RWPE2 (cell line): ENCODE measurements at regions not wholly inside any gene's neighbourhood (a gene's known extent, or its start where the extent isn't known, plus 50 kb on each side); places are given as distances from the start of the nearest gene placed in this dataset.
"Not testable (repeated sequence)": the region's sequence is repeated elsewhere in the genome, so short reads cannot be mapped to it uniquely, and the experiment has no call there.

Experiments
- ATAC-seq: fragments of 200-7000 bp; cut with Tn5 transposase; 3 replicates; pipeline ENCODE4 v1.9.1; 2021; ENCODE audit warnings: low read depth
- DNase-seq: peaks from one replicate; pipeline ENCODE4 v3.0.0-alpha.2; 2020; ENCODE audit warnings: low spot score
- H3K27ac ChIP-seq: fragments of 450-650 bp; 2 replicates; pipeline ENCODE4 v1.5.1; 2017; ENCODE audit warnings: mild to moderate bottlenecking; ENCODE audit not compliant: poor library complexity, severe bottlenecking
- H3K27me3 ChIP-seq: fragments of 250-450 bp; sonication (Bioruptor Pico); 2 replicates; pipeline ENCODE4 v1.5.1; 2021; ENCODE audit warnings: mild to moderate bottlenecking, moderate library complexity; ENCODE audit not compliant: insufficient read depth, poor library complexity, severe bottlenecking
- H3K36me3 ChIP-seq: fragments of 250-450 bp; sonication (Bioruptor Pico); 2 replicates; pipeline ENCODE4 v1.5.1; 2020; ENCODE audit warnings: low read depth, mild to moderate bottlenecking, moderate library complexity
- H3K4me1 ChIP-seq: fragments of 250-450 bp; sonication (Bioruptor Pico); 2 replicates; pipeline ENCODE4 v1.5.1; 2021; ENCODE audit warnings: mild to moderate bottlenecking, moderate library complexity; ENCODE audit not compliant: insufficient read depth, poor library complexity, severe bottlenecking
- H3K4me3 ChIP-seq: fragments of 250-450 bp; sonication (Bioruptor Pico); 2 replicates; pipeline ENCODE4 v1.5.1; 2021; ENCODE audit warnings: mild to moderate bottlenecking, moderate library complexity; ENCODE audit not compliant: severe bottlenecking
- H3K9me3 ChIP-seq: fragments of 250-450 bp; sonication (Bioruptor Pico); 2 replicates; pipeline ENCODE4 v1.5.1; 2021; ENCODE audit warnings: mild to moderate bottlenecking, moderate library complexity; ENCODE audit not compliant: severe bottlenecking
- CTCF ChIP-seq: fragments of 450-650 bp; IDR thresholded peaks from one replicate; pipeline ENCODE4 v1.5.1; 2017; ENCODE audit warnings: mild to moderate bottlenecking, moderate library complexity; ENCODE audit not compliant: poor library complexity, severe bottlenecking

- TF ChIP-seq CTCF: no peak
- ATAC-seq: peak; percentile 76; the same call in 2 of the 3 replicates
- H3K36me3 ChIP-seq: no peaks in the 10 kb centered on the region
These were observed 419.9 kb upstream of the PRR20A start for GRCh38 chr13:56720841-56721240.

GRCh38 chr13:56735537-56735942, 405.2 kb upstream of the PRR20A start:
- ATAC-seq (no peak), DNase-seq (no peak)
- Histone ChIP-seq H3K9me3 (no peaks in the 10 kb centered on the region), H3K27ac (no peak overlapping the region), H3K4me3 (no peak overlapping the region), H3K27me3 (no peaks in the 10 kb centered on the region), H3K36me3 (no peaks in the 10 kb centered on the region), H3K4me1 (no peaks in the 10 kb centered on the region)
- TF ChIP-seq CTCF: no peak

More at GRCh38 chr13:56720841-56721240, 419.9 kb upstream of the PRR20A start:
- peaks cover 9% of the 10 kb centered on the region for H3K4me1 ChIP-seq
- no peak overlapping the region for H3K4me3 ChIP-seq
- H3K27ac ChIP-seq: no peak overlapping the region
- DNase-seq: no peak
- H3K9me3 ChIP-seq: no peaks in the 10 kb centered on the region
- H3K27me3 ChIP-seq: no peaks in the 10 kb centered on the region

- Histone ChIP-seq H3K4me3 (no peak overlapping the region), H3K27me3 (no peaks in the 10 kb centered on the region), H3K27ac (no peak overlapping the region), H3K9me3 (no peaks in the 10 kb centered on the region), H3K4me1 (no peaks in the 10 kb centered on the region), H3K36me3 (no peaks in the 10 kb centered on the region)
- TF ChIP-seq CTCF: no peak
- DNase-seq (no peak), ATAC-seq (peak; percentile 42; the same call in 1 of the 3 replicates)
These were observed 403.8 kb upstream of the PRR20A start for GRCh38 chr13:56736966-56737365.

- DNase-seq (no peak), ATAC-seq (no peak)
- no peaks in the 10 kb centered on the region for H3K9me3 ChIP-seq
- no peaks in the 10 kb centered on the region for H3K4me1 ChIP-seq
- H3K27me3 ChIP-seq: no peaks in the 10 kb centered on the region
- H3K36me3 ChIP-seq: no peaks in the 10 kb centered on the region
- H3K27ac ChIP-seq: no peak overlapping the region
- TF ChIP-seq CTCF: no peak
- no peak overlapping the region for H3K4me3 ChIP-seq
These were observed 388.1 kb upstream of the PRR20A start for GRCh38 chr13:56752636-56753035.

- H3K27me3 ChIP-seq: no peaks in the 10 kb centered on the region
- ATAC-seq: no peak
- H3K27ac ChIP-seq: no peak overlapping the region
- TF ChIP-seq CTCF: no peak
- no peaks in the 10 kb centered on the region for H3K9me3 ChIP-seq
- H3K4me1 ChIP-seq: no peaks in the 10 kb centered on the region
- H3K4me3 ChIP-seq: no peak overlapping the region
- DNase-seq: no peak
- no peaks in the 10 kb centered on the region for H3K36me3 ChIP-seq
These were observed 385.4 kb upstream of the PRR20A start for GRCh38 chr13:56755181-56755935.

- not testable (repeated sequence) for H3K27ac ChIP-seq, H3K27me3 ChIP-seq, DNase-seq, H3K36me3 ChIP-seq, H3K9me3 ChIP-seq, H3K4me1 ChIP-seq, ATAC-seq, H3K4me3 ChIP-seq
These were observed 377.4 kb upstream of the PRR20A start for GRCh38 chr13:56763333-56763732.
